Forelimb muscle (tissue), 1 donor: ENCODE measurements at regions not wholly inside any gene's neighbourhood (a gene's known extent, or its start where the extent isn't known, plus 50 kb on each side); places are given as distances from the start of the nearest gene placed in this dataset.
"Not testable (repeated sequence)": the region's sequence is repeated elsewhere in the genome, so short reads cannot be mapped to it uniquely, and the experiment has no call there.

Experiments
- DNase-seq: peaks from one replicate; pipeline ENCODE4 v3.0.0-alpha.2; 2013; ENCODE audit warnings: low read depth

DNA sequence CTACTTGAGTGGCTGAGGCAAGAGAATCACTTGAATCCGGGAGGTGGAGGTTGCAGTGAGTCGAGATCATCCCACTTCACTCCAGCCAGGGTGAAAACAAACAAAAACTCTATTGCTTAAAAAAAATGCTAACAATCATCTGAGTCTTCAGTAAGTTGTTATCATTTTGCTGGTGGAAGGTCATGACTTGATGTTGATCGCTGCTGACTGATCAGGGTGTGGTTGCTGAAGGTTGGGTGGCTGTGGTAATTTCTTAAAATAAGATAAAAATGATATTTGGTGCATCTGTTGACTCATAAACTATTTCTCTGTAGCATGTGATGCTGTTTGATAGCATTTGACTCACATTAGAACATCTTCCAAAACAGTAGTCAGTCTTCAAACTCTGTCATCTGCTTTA is 349.4 kb upstream of the PAPPA start:
- no peak for DNase-seq

DNA sequence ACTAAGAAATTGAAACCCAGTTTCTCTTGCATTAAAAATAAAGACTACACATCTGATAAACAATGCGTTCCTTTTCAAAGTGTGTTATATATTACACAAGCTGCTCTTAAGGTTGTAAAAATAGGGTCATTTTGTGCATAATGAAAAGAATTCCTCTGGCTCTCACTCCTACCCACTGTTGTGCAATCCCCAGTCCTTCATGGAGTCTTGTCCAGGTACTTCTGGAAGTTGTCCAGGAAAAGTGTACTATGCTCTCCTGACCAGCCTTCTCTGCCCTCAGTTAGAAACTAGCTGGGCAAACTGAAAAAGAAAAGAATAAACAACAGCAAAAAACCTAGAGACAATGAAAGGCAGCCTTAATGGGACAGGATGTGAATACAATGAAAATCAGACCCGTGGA is 345.5 kb upstream of the PAPPA start:
- DNase-seq: no peak

DNA sequence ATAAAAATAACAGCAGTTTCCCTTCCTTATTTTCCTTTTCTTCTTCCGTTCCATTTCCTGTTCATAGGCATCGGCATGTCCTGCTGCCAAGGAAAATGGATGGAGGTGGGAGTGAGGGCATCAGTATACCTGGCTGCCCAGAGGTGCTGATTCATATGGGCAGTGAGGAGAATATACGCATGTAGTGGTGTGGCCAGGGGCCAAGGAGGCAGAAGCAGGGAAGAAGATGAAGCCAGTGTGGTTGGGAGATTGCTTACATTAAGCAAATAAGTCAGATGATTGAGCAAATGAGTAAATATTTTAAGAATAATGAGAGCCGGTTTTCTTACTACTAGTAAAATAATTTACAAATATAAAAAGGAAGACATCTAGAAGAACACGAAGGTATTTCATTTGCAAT is 344.9 kb upstream of the PAPPA start:
- DNase-seq: no peak

- DNase-seq: no peak
Observed at GRCh38 chr9:115810166-115810565, 343.4 kb upstream of the PAPPA start.

GRCh38 chr9:115814081-115814480 is 339.5 kb upstream of the PAPPA start:
- no peak for DNase-seq

- peak; percentile 8 for DNase-seq
Observed at GRCh38 chr9:115815786-115816185, 337.8 kb upstream of the PAPPA start.

- DNase-seq: not testable (repeated sequence)
Observed at GRCh38 chr9:115818651-115819050, 334.9 kb upstream of the PAPPA start.

DNA sequence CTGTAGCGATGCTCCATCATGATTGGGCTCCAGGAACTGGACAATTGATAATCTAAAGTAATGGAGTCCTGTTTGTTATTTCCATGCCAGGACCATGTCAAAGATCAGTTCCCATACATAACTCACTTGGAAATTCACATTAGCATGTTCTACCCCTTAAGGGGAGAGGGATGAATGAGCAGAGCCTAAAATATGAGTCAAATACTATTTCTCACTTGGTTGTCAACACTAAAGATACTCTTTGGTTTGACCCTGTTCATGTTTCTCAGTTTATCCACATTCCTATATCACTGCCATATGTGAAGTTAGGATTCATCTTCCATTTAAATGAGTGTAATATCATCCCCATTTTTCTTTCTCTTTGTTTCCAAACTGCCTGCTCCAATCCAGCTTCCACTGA is 321.6 kb upstream of the PAPPA start:
- no peak for DNase-seq

DNA sequence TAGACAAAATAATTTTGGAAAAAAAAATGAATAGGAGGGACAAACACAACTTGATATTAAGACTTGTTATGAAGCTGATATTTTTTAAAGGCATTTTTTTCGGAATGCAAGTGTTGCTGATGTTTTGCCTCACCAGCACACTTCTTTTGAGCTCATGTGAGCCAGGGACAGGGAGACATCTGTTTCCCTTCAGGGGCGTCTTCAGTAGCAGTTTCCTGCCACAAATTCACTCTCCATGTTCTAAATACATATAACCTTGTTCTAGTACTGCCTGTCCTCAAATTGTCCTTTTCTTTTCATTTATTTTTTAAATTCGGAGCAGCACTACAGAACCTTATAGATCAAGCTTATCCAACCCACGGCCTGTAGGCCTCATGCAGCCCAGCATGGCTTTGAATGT is 316.0 kb upstream of the PAPPA start:
- no peak for DNase-seq

- DNase-seq: no peak
Observed at GRCh38 chr9:115838417-115838816, 315.2 kb upstream of the PAPPA start.

DNA sequence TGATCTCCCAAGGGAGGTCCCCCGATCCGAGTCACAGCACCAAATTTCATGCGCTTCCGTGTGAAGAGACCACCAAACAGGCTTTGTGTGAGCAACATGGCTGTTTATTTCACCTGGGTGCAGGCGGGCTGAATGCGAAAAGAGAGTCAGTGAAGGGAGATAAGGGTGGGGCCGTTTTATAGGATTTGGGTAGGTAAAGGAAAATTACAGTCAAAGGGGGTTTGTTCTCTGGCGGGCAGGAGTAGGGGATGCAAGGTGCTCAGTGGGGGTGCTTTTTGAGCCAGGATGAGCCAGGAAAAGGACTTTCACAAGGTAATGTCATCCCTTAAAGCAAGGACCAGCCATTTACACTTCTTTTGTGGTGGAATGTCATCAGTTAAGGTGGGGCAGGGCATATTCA is 309.2 kb upstream of the PAPPA start:
- DNase-seq: not testable (repeated sequence)

DNA sequence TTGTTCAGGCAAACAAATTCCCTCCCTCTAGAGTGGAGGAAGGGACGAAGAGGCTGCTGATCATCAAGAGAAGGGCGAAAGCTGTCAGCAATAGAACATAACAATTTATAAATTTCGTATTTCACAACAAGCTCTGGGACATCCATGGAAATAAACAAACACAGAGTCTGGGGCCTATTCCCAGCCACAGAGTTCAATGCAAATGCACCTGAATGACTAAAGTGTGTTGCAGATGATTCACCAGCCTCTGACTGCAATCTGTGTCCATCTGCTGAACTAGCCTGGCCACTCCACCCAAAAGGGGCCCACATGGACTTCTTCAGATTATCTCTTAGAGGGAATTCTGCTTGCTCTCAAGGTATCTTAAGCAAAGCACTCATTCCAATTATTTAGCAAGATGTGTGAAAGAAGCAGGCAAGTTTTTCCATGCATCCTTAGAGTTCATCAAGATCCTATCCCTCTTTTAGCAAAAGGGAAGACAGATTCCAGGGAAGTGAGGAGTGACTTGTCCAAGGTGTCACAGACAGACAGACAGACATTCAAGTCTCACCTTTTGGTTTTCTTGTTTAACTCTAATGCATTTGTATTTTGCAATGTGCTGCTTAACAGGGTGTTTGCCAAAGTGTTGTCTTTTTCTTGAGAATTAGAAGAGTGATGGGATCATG is 307.8 kb upstream of the PAPPA start:
- no peak for DNase-seq

GRCh38 chr9:115847216-115847615 is 306.4 kb upstream of the PAPPA start:
- peak; percentile 13 for DNase-seq

GRCh38 chr9:115849679-115850412 is 303.7 kb upstream of the PAPPA start:
- no peak for DNase-seq

- DNase-seq: no peak
Observed at GRCh38 chr9:115850548-115851304, 302.9 kb upstream of the PAPPA start.

- DNase-seq: no peak
Observed at GRCh38 chr9:115855458-115856133, 298.0 kb upstream of the PAPPA start.

DNA sequence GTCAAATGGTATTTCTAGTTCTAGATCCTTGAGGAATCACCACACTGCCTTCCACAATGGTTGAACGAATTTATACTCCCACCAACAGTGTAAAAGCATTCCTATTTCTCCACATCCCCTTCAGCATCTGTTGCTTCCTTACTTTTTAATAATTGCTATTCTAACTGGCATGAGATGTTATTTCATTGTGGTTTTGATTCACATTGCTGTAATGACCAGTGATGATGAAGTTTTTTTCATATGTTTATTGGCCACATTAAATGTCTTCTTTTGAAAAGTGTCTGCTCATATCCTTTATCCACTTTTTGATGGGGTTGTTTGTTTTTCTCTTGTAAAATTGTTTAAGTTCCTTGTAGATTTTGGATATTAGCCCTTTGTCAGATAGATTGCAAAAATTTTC is 295.2 kb upstream of the PAPPA start:
- DNase-seq: not testable (repeated sequence)

GRCh38 chr9:115862021-115862420 is 291.6 kb upstream of the PAPPA start:
- DNase-seq: no peak

DNA sequence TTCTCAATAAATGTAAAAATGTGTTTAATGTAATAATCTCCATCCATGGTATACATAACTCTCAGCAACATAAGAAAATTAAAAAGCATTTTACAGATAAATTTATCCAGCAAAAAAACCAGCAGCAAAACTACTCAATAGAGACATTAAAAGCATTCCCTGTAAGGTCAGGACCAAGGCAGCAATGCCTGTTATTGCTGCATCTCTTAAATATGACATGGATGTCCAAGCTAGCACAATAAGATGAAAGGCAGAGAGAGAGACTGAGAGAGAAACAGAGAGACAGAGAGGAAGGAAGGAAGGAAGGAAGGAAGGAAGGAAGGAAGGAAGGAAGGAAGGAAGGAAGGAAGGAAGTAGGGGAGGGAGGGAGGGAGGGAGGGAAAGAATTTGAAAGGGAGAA is 289.0 kb upstream of the PAPPA start:
- no peak for DNase-seq

GRCh38 chr9:115867326-115867725 is 286.3 kb upstream of the PAPPA start:
- DNase-seq: no peak

DNA sequence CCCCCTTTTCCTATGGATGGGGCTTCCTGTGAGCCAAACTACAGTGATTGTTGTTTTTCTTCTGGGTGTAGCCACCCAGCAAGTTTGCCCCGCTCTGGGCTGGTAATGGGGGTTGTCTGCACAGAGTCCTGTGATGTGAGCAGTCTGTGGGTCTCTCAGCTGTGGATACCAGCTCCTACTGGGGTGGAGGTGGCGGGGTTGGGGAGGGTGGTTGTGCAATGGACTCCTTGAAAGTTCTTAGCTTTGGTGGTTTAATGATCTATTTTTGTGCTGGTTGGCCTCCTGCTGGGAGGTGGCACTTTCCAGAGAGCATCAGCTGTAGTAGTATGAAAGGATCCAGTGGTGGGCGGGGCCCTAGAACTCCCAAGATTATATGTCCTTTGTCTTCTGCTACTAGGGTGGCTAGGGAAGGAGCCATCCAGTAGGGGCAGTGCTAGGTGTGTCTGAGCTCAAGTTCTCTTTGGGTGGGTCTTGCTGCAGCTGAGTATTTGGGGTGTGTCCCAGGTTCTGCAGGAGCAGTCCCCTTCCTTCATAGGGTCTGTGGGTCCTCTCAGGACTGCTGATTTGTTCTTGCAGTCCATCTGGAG is 275.6 kb upstream of the PAPPA start:
- no peak for DNase-seq

GRCh38 chr9:115879451-115879850 is 274.1 kb upstream of the PAPPA start:
- no peak for DNase-seq
